ENCODE measurements at regions not wholly inside any gene's neighbourhood (a gene's known extent, or its start where the extent isn't known, plus 50 kb on each side); places are given as distances from the start of the nearest gene placed in this dataset.

DNA sequence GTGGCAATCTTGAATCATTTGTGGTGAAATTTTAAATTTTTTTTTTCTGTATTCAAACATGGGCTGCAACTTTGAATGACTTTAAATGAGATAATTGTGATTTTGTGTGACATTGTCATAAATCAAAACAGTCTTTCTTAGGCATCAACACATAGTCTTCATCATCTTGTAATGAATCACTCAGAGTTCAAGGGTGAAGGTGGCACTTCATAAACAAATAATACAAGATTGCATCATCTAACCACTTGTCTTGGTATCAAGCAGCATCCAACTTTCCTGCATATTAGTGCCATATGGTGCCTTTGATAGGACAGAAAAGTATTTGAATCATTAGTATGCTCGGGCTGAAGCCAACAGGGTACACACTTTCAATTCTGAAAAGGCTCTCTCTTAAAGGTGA, 392.4 kb upstream of the GOT2 start:
- intact Hi-C loops (cut with DNase I): no loop called here
- Histone ChIP-seq H3K9me3 (ENCODE audit: control insufficient read depth in 2 of 3, insufficient read depth in 1 of 3, low read length in 3 of 3) (no peaks in the 10 kb centered on the region), H3K9ac (ENCODE audit: low read length in 3 of 3) (no peak overlapping the region), H3K27ac (ENCODE audit: low read depth in 2 of 2, low read length in 2 of 2) (no peak overlapping the region), H3K4me1 (ENCODE audit: control insufficient read depth in 2 of 3, insufficient read depth in 2 of 3, low read depth in 1 of 3, low read length in 3 of 3) (no peaks in the 10 kb centered on the region), H3K36me3 (ENCODE audit: control insufficient read depth in 2 of 3, insufficient read depth in 3 of 3, low read length in 3 of 3) (no peaks in the 10 kb centered on the region), H3K4me3 (ENCODE audit: low read length in 3 of 3) (no peak overlapping the region), H3K27me3 (ENCODE audit: control insufficient read depth, insufficient read depth, low read length) (no peaks in the 10 kb centered on the region)
- FAIRE-seq (no peak), DNase-seq (no peak)
- no peak for TF ChIP-seq CTCF (IDR thresholded peaks at IDR 0.05; ENCODE audit: borderline replicate concordance, extremely low read depth, insufficient read depth)

DNA sequence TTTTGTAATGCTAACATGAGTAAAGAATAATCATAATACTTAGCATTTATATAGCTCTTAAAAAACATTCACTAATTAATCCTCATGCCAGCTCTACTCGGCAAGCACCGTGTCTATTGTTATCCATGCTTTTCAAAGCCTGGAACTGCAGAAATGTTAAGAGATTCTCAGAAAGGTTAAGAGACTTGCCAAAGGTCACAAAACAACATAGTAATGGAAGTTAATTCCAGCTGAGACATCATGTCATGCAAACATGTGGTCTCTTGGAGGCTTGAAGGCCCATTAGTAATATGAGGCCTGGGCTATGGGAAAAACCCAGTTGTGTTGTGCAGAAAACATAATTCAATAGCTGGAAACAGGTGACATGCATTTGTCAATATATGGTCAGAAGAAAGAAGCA, 389.9 kb upstream of the GOT2 start:
- Histone ChIP-seq H3K4me3 (ENCODE audit: low read length in 3 of 3) (no peak overlapping the region), H3K27ac (ENCODE audit: low read depth in 2 of 2, low read length in 2 of 2) (no peak overlapping the region), H3K9ac (ENCODE audit: low read length in 3 of 3) (no peak overlapping the region), H3K9me3 (ENCODE audit: control insufficient read depth in 2 of 3, insufficient read depth in 1 of 3, low read length in 3 of 3) (no peaks in the 10 kb centered on the region), H3K4me1 (ENCODE audit: control insufficient read depth in 2 of 3, insufficient read depth in 2 of 3, low read depth in 1 of 3, low read length in 3 of 3) (no peaks in the 10 kb centered on the region), H3K27me3 (ENCODE audit: control insufficient read depth, insufficient read depth, low read length) (no peaks in the 10 kb centered on the region), H3K36me3 (ENCODE audit: control insufficient read depth in 2 of 3, insufficient read depth in 3 of 3, low read length in 3 of 3) (no peaks in the 10 kb centered on the region)
- DNase-seq (no peak), FAIRE-seq (no peak)
- TF ChIP-seq CTCF (IDR thresholded peaks at IDR 0.05; ENCODE audit: borderline replicate concordance, extremely low read depth, insufficient read depth): no peak
- intact Hi-C loops (cut with DNase I): no loop called here

DNA sequence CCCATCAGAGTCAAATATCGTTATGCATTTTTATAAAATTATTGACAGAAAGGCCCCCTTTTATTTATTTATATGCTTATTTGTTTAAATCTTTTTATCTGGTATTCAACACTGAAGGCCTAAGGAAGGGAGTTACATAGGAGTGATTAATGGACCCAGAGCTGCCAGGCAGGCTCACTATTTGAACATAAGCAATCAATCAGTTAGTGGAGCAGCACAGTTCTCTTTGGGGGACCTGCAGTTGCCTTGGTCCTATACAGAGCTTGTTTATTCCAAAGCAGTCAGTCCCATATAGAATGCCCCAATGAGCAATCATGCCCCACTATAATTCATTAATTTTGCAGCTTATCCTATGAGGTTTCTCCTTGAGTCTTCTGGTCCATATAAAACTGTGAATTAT, 389.4 kb upstream of the GOT2 start:
- no peak for FAIRE-seq
- Histone ChIP-seq H3K9ac (ENCODE audit: low read length in 3 of 3) (no peak overlapping the region), H3K36me3 (ENCODE audit: control insufficient read depth in 2 of 3, insufficient read depth in 3 of 3, low read length in 3 of 3) (no peaks in the 10 kb centered on the region), H3K4me1 (ENCODE audit: control insufficient read depth in 2 of 3, insufficient read depth in 2 of 3, low read depth in 1 of 3, low read length in 3 of 3) (no peaks in the 10 kb centered on the region), H3K27ac (ENCODE audit: low read depth in 2 of 2, low read length in 2 of 2) (no peak overlapping the region), H3K4me3 (ENCODE audit: low read length in 3 of 3) (no peak overlapping the region), H3K27me3 (ENCODE audit: control insufficient read depth, insufficient read depth, low read length) (no peaks in the 10 kb centered on the region), H3K9me3 (ENCODE audit: control insufficient read depth in 2 of 3, insufficient read depth in 1 of 3, low read length in 3 of 3) (no peaks in the 10 kb centered on the region)
- intact Hi-C loops (cut with DNase I): no loop called here
- peak in 2 of 5 donors; percentile 15 to 19 for DNase-seq
- TF ChIP-seq CTCF (IDR thresholded peaks at IDR 0.05; ENCODE audit: borderline replicate concordance, extremely low read depth, insufficient read depth): no peak

GRCh38 chr16:59122262-59122537, 388.1 kb upstream of the GOT2 start:
- H3K4me3 ChIP-seq (ENCODE audit: low read length in 3 of 3): no peak overlapping the region
- no peaks in the 10 kb centered on the region for H3K27me3 ChIP-seq (ENCODE audit: control insufficient read depth, insufficient read depth, low read length)
- TF ChIP-seq CTCF (IDR thresholded peaks at IDR 0.05; ENCODE audit: borderline replicate concordance, extremely low read depth, insufficient read depth): no peak
- FAIRE-seq: no peak
- no peaks in the 10 kb centered on the region for H3K4me1 ChIP-seq (ENCODE audit: control insufficient read depth in 2 of 3, insufficient read depth in 2 of 3, low read depth in 1 of 3, low read length in 3 of 3)
- H3K9me3 ChIP-seq (ENCODE audit: control insufficient read depth in 2 of 3, insufficient read depth in 1 of 3, low read length in 3 of 3): no peaks in the 10 kb centered on the region
- H3K36me3 ChIP-seq (ENCODE audit: control insufficient read depth in 2 of 3, insufficient read depth in 3 of 3, low read length in 3 of 3): no peaks in the 10 kb centered on the region
- H3K9ac ChIP-seq (ENCODE audit: low read length in 3 of 3): no peak overlapping the region
- no peak overlapping the region for H3K27ac ChIP-seq (ENCODE audit: low read depth in 2 of 2, low read length in 2 of 2)
- intact Hi-C loops (cut with DNase I): no loop called here
- DNase-seq: no peak

Data from kidney (tissue), 13 donors.